GM12865 (cell line): ENCODE measurements at regions not wholly inside any gene's neighbourhood (a gene's known extent, or its start where the extent isn't known, plus 50 kb on each side); places are given as distances from the start of the nearest gene placed in this dataset.

Experiments
- DNase-seq: peaks from one replicate; pipeline ENCODE4 v3.0.0; 2010; ENCODE audit warnings: low read depth
- H3K4me3 ChIP-seq: 2 replicates; pipeline ENCODE4 v1.5.1; 2011; ENCODE audit warnings: mild to moderate bottlenecking, low read depth, low read length, control low read depth
- TF ChIP-seq, protein P1 (sequence below): IDR thresholded peaks from 2 replicates; pipeline ENCODE4 v1.5.1; 2011; ENCODE audit warnings: low read length, control low read depth, low read depth, inconsistent platforms; ENCODE audit not compliant: insufficient read depth; ENCODE audit errors: missing control alignments

DNA sequence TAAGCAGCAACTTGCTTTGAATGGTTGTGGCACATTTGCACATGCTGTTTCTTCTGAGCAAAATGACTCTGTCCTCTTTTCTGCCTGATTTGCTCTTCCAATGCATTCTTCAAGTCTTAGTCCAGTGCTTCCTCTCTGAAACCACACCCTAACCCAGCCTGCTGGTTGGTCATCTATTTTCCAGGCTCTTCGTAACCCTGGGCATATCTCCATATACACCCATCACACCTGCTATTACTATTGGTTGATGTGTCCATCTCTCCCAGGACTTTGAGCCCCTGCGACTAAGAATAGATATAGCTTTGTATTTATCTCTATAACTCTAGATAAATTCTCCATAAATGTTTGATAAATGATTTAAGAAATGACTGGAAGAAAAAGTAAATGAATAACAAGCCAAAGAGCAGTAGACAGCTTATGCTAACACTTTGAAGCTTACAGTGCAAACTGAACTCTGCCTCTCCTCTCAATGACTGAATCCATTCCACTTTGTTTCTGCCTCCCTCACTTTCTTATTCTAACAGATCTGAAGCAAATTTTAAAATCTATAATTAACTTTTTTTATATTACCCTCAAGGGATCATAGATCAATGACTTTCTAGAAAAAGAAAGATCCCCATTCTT lies 59.7 kb upstream of the NT5E start:
- DNase-seq: no peak
- no peak overlapping the region for H3K4me3 ChIP-seq
- TF ChIP-seq, protein P1, sequence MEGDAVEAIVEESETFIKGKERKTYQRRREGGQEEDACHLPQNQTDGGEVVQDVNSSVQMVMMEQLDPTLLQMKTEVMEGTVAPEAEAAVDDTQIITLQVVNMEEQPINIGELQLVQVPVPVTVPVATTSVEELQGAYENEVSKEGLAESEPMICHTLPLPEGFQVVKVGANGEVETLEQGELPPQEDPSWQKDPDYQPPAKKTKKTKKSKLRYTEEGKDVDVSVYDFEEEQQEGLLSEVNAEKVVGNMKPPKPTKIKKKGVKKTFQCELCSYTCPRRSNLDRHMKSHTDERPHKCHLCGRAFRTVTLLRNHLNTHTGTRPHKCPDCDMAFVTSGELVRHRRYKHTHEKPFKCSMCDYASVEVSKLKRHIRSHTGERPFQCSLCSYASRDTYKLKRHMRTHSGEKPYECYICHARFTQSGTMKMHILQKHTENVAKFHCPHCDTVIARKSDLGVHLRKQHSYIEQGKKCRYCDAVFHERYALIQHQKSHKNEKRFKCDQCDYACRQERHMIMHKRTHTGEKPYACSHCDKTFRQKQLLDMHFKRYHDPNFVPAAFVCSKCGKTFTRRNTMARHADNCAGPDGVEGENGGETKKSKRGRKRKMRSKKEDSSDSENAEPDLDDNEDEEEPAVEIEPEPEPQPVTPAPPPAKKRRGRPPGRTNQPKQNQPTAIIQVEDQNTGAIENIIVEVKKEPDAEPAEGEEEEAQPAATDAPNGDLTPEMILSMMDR: no peak

DNA sequence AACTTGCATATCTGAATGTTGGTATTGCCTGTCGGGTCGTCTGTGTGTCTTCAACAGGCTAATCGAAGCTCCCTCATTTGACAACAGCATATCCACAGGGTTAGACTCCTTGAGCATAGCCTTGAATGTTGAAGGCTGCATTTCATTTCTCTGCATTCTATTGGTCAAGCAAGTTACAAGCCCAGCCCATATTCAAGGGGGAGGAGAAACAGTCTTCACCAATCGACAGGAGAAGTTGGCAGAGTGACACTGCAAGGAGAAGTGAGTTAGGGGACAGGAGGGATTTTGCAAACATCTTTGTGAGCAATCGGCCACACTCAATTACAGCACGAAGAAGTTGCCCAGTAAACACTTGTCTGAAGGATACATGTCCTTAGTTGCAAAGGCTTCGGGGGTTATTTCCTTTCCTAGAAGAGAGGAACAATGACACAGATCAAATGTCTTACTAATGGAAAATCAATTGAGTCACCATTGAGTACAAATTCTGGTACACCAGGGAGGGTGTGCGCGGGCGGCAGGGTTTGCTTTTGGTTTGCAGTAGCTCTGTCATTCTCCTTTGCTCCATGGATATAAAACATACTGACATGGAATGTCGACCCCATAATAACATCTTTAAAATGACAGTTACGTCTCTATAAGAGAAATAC lies 60.6 kb upstream of the NT5E start:
- TF ChIP-seq, protein P1: no peak
- DNase-seq: no peak

DNA sequence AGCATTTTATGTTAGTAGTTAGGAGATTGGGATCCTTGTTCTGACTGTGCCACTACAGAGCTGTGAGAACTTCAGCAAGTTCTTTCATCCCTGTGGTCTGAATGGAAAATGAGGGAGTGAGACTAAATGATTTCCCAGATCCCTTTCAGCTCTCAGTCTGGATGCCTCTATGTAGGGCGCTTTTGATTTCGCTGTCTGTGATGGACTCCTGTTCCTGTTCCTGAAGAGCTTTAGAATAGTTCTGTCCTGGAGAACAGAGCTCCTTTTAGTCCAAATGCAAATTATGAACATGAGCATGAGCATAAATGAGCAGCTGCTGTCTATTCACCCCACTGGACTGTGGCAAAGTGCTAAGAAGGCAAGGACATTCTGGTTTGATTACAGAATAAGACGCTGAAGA lies 61.4 kb upstream of the NT5E start:
- H3K4me3 ChIP-seq: no peak overlapping the region
- no peak for DNase-seq
- TF ChIP-seq, protein P1: no peak

More for the DNA sequence above, 60.6 kb upstream of the NT5E start:
- no peak overlapping the region for H3K4me3 ChIP-seq

DNA sequence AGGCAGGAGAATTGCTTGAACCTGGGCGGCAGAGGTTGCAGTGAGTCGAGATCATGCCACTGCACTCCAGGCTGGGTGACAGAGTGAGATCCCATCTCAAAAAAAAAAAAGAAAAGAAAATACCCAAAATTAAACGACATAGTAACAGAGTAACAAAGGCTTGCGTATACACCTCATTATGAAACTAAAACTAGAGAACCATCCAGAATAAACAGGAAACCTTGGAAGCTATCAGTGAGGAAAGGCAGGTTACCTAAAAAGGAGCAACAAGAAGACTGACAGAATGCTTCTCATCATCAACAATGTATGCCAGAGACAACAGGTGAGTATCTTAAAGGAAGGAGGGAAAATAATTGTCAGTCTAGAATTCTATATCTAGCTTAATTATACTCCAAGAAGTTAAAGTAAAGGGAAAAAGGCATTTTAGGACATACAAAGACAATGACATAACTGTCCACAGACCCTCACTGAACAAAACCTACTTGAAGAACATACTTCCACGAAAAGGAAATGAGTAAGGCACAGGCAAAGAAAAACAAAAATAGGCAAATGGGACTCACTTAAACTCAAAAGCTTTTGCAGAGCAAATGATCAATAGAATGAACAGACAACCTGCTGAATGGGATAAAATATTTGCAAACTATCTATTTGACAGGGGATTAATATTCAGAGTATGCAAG lies 64.1 kb upstream of the NT5E start:
- TF ChIP-seq, protein P1: no peak
- no peak overlapping the region for H3K4me3 ChIP-seq
- DNase-seq: no peak

DNA sequence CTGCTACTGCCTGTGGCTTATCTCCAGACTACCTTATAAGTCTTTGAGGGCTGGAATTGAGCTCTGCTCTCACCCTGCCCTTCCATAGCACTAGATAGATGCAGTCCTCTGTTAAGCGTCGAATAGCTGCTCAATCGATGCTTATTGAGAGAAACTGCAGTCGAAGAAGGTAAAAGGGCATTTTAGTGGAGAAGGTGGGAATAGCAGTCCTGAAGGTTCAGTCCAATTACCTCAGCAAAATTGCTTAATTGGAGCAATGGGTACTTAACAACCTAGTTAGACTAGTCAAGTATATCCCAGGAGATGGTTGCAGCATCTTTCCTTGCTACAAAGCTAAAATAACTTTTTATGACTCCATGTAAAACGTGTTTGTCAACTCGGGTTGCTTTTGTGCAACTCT lies 66.8 kb upstream of the NT5E start:
- no peak for DNase-seq
- H3K4me3 ChIP-seq: no peak overlapping the region
- TF ChIP-seq, protein P1: no peak

DNA sequence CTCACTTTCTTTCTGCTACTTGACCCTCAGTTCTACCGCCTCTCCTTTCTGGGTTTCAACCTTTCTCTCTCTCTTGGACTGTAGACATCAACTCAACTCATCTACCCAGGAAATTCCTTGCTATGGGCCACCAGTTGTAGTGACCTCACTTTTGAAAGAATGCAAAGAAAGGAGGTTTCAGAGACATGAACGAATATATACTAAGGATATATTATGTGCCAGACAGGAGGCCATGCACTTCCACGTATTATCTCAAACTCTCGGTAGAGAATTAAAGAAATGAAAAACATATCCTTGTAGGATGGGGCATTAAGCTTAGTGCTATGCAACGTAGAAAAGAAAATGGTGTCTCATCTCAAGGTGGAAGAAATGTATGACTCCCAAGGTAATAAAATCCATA lies 67.3 kb upstream of the NT5E start:
- TF ChIP-seq, protein P1: no peak
- H3K4me3 ChIP-seq: no peak overlapping the region
- no peak for DNase-seq
